ENCODE measurements at regions not wholly inside any gene's neighbourhood (a gene's known extent, or its start where the extent isn't known, plus 50 kb on each side); places are given as distances from the start of the nearest gene placed in this dataset.
"Not testable (repeated sequence)": the region's sequence is repeated elsewhere in the genome, so short reads cannot be mapped to it uniquely, and the experiment has no call there.

GRCh38 chr12:30345744-30346471, 349.8 kb downstream of the IPO8 start:
- DNase-seq (ENCODE audit: low spot score), result no peak

DNA sequence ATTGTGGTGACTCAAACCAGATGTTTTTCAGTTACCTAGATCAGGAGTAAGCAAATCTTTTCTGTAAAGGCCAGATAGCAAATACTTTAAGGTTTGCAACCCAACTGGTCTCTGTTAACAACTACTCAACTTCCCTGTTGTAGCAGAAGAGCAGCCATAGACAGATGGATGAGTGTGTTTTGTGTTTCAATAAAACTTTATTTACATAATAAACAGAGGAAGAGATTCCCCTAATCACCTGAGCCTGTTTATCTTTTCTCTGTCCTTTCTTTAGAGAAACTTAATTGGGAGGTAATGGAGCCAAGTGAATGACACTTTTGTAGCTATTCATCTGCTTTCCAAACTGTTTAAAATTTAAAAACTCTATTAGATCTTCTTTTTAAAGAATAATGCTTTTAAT, 365.1 kb downstream of the IPO8 start:
- DNase-seq (ENCODE audit: low spot score), result no peak

GRCh38 chr12:30329281-30329680, 366.4 kb downstream of the IPO8 start:
- DNase-seq (ENCODE audit: low spot score), result no peak

GRCh38 chr12:30323008-30323407, 372.7 kb downstream of the IPO8 start:
- no peak for DNase-seq (ENCODE audit: low spot score)

DNA sequence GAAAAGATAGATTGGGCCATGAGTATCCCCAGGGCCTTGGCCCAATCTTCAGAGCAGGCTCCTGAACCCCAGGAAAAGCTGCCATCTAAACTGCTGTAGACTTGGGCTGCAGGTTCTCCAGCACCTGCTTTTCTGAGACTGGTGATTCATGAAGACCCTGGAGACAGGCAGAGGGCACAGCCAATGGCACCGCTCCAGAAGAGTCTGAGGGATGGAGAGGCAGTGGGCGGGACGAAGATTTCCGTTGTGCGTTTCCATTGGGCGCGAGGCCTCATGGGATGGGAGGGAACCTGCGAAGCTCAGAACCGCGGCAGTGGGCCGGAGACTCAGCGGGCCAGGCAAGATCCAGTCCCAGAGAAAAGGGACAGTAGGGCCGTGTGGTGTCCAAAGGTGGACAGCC, 375.1 kb downstream of the IPO8 start:
- no peak for DNase-seq (ENCODE audit: low spot score)

GRCh38 chr12:30314506-30315100, 381.1 kb downstream of the IPO8 start:
- no peak for DNase-seq (ENCODE audit: low spot score)

DNA sequence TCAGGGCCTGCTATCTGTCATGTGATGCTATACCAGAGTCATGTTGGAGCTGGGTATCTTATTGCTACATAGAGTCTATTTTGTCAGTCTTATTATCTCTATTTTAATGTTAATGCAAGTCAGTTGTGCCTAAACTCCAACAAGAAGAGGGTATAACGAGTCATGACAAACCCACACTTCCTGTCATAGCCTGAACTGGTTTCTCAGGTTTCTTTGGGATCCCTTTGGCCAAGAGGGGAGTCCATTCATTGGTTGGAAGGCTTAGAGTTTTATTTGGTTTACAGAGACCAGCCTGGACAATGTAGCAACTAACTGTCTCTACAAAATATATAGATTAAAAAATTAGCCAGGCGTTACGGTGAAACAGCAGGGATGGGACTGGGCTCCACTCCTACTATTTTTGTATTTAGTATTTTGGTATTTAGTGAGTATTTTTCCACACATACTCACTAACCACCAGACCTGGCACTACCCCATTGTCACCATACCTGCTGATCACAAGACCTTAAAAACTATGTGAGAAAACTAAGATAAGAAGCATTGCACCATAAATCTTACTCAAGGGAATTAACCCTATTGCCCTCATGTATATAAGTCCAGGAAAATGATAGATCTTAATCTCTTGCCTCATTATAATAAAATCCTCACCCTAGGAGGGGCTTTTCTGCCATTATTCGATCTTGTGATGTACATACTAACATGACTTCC, 387.5 kb downstream of the IPO8 start:
- DNase-seq (ENCODE audit: low spot score), result no peak

DNA sequence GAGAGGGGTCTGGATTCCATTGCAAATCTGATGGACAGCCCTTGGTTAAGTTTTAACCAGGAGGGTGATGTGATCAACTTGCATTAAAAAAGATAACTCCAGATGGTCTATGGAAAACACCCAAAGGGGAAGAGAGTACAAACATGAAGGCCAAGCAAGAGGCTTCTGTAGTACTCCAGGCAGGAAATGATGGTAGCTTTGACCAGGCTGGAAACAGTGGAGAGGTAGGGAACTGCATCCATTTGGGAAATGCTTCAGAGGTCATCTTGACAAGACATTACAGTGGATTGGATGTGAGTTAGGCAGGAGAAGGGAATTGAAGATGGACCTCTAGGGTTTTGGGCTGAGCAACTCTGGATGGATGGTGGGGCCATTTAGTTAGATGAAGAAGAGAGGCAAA, 391.1 kb downstream of the IPO8 start:
- DNase-seq (ENCODE audit: low spot score), result no peak

DNA sequence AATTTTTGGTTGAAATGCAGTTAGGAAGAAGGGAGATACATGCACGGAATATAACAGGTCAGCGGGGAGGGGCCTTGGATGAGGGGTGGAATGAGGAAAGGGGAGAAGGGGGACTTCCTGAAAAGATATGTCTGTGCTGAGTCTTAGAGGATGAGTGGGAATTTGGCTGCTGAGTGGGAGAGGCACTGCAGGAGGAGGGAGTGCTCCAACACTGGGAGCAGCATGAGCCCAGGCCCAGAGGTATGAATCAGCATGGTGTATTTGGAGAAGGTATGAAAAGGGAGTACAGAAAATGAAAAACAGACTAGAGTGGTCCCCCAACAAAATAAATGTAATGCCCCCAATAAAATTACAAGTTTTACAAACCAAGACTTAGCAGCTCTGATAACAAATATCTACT, 394.4 kb downstream of the IPO8 start:
- no peak for DNase-seq (ENCODE audit: low spot score)

DNA sequence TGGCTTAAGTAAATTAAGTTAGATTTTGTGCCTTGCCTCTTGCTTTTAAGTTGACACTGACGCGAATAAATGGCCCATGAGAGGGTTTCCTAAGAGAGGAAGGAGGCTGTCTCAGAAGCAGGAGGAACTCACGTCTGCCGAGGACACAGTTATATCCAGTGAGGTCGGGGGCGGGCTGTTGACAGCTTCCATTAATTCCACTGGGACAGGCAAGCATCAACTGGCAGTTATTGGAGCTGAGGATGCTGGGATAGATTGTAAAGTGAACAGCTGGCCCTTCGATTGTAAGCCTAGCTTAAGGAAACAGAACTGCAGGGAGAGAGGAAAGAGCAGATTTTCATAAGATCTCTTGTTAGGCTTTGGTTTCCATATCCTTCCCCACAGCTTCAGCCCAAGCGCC, 399.2 kb downstream of the IPO8 start:
- DNase-seq (ENCODE audit: low spot score), result no peak

- peak; percentile 17 for DNase-seq (ENCODE audit: low spot score)
Measured at GRCh38 chr12:30286345-30286926, 409.2 kb downstream of the IPO8 start.

GRCh38 chr12:30278401-30278800, 417.3 kb downstream of the IPO8 start:
- no peak for DNase-seq (ENCODE audit: low spot score)

DNA sequence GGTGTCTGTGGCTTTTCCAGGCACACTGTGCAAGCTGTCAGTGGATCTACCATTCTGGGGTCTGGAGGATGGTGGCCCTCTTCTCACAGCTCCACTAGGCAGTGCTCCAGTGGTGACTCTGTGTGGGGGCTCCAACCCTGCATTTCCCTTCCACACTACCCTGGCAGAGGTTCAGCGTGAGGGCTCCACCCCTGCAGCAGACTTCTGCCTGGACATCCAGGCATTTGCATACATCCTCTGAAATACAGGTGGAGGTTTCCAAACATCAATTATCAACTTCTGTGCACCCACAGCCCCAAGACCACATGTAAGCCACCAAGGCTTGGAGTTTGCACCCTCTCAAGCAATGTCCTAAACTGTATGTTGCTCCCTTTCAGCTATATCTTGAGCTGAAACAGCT, 423.2 kb downstream of the IPO8 start:
- DNase-seq (ENCODE audit: low spot score), result not testable (repeated sequence)

DNA sequence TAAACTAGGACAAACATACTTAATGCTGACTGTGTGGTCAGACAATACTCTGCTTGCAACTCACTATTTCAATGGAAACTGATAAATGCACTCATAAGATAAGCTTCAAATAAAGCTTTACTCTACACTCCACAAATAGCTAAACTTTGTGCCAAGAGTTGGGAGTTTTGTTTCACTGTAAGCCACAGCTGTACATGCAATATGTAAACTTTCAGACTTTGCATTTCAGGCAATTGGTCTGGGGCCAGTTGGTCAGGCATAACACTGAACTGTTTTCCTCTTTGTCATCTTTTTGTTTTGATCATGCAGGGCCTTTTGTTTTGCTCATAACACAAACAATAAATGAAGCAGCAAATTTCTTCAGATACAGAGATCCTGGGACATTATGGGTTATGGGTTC, 426.2 kb downstream of the IPO8 start:
- DNase-seq (ENCODE audit: low spot score), result no peak

- DNase-seq (ENCODE audit: low spot score), result no peak
Measured at GRCh38 chr12:30268041-30268440, 427.6 kb downstream of the IPO8 start.

DNA sequence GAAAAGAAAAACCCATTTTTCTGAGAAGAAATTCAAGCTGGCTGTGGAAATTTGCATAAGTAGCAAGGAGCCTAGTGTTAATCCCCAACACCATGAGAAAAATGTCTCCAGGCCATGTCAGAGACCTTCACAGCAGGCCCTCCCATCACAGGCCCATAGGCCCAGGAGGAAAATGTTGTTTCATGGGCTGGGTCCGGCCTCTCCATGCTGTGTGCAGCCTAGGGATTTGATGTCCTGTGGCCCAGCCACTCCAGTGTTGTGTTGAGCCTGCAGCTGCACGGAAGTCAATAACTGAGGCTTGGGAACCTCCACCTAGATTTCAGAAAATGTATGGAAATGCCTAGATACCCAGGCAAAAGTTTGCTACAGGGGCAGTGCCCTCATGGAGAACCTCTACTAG, 432.2 kb downstream of the IPO8 start:
- no peak for DNase-seq (ENCODE audit: low spot score)

DNA sequence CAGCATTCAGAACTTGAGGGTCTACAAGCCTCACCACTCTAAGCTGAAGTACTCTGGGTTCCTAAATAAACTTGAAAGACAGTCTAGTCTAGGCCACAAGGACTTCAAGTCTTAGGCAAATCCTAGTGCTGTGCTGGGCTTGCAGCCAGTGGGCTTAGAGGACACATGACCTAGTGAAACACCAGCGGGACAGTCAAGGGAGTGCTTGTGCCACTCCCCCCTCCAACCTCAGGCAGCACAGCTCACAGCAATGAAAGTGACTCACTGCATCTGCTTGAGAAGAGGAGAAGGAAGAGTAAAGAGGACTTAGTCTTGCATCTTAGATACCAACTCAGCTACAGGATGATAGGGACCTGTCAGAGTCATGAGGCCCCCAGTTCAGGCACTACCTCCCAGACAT, 438.1 kb downstream of the IPO8 start:
- DNase-seq (ENCODE audit: low spot score), result no peak

GRCh38 chr12:30251546-30251945, 444.1 kb downstream of the IPO8 start:
- DNase-seq (ENCODE audit: low spot score), result no peak

- no peak for DNase-seq (ENCODE audit: low spot score)
Measured at GRCh38 chr12:30243426-30243825, 452.2 kb downstream of the IPO8 start.

GRCh38 chr12:30219047-30219446, 435.3 kb upstream of the TMTC1 start:
- no peak for DNase-seq (ENCODE audit: low spot score)

- no peak for DNase-seq (ENCODE audit: low spot score)
Measured at GRCh38 chr12:30218073-30218472, 434.3 kb upstream of the TMTC1 start.

GRCh38 chr12:30213166-30213565, 429.4 kb upstream of the TMTC1 start:
- no peak for DNase-seq (ENCODE audit: low spot score)

GRCh38 chr12:30211743-30212142, 428.0 kb upstream of the TMTC1 start:
- DNase-seq (ENCODE audit: low spot score), result no peak

Measured in AG08395 (cell line).